GM13977 (cell line): ENCODE measurements at regions not wholly inside any gene's neighbourhood (a gene's known extent, or its start where the extent isn't known, plus 50 kb on each side); places are given as distances from the start of the nearest gene placed in this dataset.

Experiments used
- DNase-seq: peaks from one replicate; pipeline ENCODE4 v3.0.0; 2012; ENCODE audit warnings: low spot score
- in situ Hi-C: fragments of 300-500 bp; cut with MboI; formaldehyde crosslinking; loops from one replicate; pipeline ENCODE4 v1.12.0; 2022; ENCODE audit warnings: low sequenced_read_pairs, low pct_unique_long_range_greater_than_20kb, mixed read lengths, inconsistent platforms; ENCODE audit not compliant: unreplicated experiment
- TF ChIP-seq, protein P1 (sequence below): IDR thresholded peaks from 2 replicates; pipeline ENCODE4 v1.5.1; 2012; ENCODE audit warnings: mild to moderate bottlenecking, control low read depth; ENCODE audit not compliant: insufficient read depth; ENCODE audit errors: extremely low read depth, missing control alignments

DNA sequence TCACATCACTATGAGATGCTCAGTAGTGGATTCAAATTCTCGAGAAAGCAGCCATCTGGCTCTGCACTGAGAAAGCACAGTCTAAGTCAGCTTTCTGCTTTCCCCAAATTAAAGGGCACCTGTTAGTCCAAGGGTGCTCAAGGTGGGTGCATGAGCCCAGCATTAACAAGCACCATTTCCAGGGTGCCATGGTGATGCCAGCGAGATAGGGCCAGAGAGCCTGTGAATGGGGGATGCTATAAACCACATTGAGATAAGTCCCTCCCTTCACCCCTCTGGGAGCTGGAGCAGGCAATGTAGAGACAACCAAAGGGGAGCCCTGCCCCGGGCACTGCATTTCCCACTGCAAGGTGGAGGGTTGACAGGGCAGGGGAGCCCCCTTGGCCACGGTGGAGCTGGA lies 568.2 kb downstream of the AJAP1 start:
- no peak for DNase-seq
- TF ChIP-seq, protein P1, sequence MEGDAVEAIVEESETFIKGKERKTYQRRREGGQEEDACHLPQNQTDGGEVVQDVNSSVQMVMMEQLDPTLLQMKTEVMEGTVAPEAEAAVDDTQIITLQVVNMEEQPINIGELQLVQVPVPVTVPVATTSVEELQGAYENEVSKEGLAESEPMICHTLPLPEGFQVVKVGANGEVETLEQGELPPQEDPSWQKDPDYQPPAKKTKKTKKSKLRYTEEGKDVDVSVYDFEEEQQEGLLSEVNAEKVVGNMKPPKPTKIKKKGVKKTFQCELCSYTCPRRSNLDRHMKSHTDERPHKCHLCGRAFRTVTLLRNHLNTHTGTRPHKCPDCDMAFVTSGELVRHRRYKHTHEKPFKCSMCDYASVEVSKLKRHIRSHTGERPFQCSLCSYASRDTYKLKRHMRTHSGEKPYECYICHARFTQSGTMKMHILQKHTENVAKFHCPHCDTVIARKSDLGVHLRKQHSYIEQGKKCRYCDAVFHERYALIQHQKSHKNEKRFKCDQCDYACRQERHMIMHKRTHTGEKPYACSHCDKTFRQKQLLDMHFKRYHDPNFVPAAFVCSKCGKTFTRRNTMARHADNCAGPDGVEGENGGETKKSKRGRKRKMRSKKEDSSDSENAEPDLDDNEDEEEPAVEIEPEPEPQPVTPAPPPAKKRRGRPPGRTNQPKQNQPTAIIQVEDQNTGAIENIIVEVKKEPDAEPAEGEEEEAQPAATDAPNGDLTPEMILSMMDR, result no peak
- in situ Hi-C loops, result no loop called here

DNA sequence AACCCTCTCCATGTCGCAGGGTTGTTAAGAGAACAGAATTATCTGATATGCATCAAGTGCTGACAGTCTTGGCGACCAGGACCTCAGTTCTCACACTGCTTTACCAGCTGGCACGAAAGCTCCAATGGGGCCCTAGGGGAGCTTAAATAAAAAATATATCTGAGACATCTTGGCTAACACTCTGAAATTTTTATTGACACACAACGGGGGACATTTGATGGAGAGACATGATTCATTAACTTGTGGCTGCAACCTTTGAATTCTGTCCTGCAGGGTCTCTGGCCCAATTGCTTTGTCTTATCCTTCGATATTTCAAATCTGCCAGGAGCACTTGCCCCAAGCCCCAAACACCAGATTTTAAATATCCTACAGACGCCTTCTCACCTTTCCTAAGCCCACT lies 567.0 kb downstream of the AJAP1 start:
- no peak for DNase-seq
- TF ChIP-seq, protein P1, result no peak
- in situ Hi-C loops, result no loop called here

DNA sequence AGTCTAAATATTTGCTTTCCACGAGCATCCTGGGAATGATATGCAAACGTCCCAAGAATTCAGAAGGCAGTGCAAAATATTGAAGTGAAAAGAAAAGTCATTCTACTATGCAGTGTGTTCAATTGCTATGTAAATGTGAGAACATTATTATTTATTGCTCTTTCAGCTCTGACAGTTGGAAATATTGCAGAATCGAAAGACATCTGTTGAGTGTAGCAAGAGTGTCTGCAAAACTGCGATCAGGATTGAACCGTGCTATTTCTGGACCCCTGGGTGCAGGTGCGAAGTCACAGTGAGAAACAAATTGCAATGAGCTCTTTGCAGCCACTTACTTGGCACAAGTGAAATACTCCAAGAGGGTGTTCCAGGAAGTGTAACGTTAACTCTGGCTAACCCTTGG lies 566.4 kb downstream of the AJAP1 start:
- TF ChIP-seq, protein P1, result no peak
- in situ Hi-C loops, result no loop called here
- no peak for DNase-seq

DNA sequence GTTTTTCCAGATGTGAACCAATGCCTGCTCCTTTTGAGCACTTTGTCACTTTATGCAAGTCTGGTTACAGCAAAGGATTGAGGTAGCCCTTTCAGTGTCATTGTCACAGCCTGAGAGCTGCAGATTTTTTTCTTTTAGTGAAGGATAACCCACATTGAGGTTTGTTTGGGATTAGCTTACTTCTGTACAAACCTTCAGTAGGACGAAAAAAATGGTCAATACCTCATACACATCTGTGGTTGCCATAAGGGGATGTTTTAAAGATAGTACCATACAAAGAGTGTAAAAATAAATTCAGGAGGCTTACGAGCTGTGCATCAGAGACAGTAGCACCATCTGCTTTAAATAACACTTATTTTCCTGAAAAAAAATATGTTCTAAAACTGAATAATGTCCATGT lies 566.0 kb downstream of the AJAP1 start:
- TF ChIP-seq, protein P1, result no peak
- in situ Hi-C loops, result no loop called here
- no peak for DNase-seq

DNA sequence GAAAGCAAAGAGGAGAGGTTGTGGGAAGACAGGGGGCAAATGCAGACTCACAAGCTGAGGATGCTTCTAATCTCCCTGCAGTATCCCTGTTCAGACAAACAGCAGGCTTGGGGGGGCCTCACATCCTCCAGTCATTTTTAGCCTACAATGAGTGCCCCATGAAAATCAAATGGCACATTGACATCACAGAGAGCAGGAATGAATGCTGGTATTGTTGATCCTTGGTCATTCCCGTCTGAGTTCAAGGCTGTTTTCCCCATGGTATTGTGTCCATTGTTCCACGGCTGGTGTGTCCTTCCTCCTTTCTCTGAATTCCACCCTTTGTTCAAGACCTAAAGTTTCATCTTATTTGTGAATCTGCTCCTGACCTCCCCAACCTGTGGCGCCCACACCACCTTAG lies 545.6 kb downstream of the AJAP1 start:
- in situ Hi-C loops, result no loop called here
- TF ChIP-seq, protein P1, result no peak
- no peak for DNase-seq

DNA sequence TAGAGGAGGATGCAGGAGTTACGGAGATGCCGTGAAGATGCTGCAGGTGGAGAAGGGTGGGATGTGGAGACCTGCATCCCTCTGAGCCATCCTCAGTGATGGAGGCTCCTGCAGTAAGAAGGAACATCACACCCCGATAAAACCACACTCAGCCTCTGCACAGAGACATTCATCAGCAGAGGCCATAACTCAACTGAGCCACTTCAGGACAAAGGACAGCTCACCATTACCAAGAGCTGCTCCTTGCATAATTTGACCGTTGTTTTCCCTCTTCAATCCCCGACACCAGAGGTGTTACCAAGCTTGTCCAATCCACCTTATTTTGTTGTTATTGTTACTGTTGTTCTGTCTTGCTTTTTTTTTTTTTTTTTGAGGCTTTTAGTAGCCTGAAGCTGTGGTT lies 543.9 kb downstream of the AJAP1 start:
- in situ Hi-C loops, result no loop called here
- DNase-seq, result no peak
- TF ChIP-seq, protein P1, result no peak

DNA sequence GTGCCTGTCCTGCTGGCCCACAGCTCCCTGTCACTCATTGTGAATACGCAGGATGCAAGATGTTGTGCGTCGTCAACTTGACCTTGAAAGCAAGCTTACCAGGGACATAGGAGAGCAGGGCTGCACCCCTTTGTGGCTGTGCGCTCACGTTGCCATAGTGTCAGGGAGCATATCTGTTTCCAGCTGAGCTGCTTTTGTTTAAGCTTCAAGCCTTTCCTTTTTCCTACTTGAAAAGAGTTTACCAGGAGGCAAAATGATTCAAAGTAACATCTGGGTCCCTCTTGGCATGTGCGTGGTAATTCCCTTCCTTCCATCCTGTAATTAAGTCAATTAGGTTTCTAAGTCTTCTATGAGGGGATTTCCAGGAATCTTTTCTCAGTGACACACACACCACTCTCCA lies 537.1 kb downstream of the AJAP1 start:
- no peak for DNase-seq
- TF ChIP-seq, protein P1, result no peak
- in situ Hi-C loops, result no loop called here
